ENCODE measurements at regions not wholly inside any gene's neighbourhood (a gene's known extent, or its start where the extent isn't known, plus 50 kb on each side); places are given as distances from the start of the nearest gene placed in this dataset.

DNA sequence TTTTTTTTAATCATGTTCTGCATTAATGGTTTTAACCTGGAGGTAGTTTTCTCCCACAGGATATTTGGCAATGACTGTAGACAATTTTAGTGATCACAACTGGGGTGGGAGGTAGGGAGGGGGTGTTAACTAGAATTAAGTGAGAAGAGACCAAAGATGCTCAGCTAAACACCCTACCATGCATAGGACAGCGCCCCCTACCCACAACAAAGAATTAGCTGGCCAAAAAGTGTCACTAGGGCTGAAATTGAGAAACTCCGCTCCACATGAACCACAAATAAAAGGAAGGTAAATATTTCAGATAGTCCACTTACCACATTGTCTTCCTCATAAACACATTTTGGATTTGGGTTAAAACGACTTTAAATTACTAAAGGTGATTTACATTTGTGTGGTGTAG is 942.6 kb downstream of the SUCLG1 start:
- no peak for ATAC-seq

GRCh38 chr2:83487451-83487850 is 971.6 kb downstream of the SUCLG1 start:
- no peak for ATAC-seq

GRCh38 chr2:83481436-83481835 is 977.6 kb downstream of the SUCLG1 start:
- ATAC-seq: no peak

GRCh38 chr2:83478037-83478436 is 981.0 kb downstream of the SUCLG1 start:
- no peak for ATAC-seq

DNA sequence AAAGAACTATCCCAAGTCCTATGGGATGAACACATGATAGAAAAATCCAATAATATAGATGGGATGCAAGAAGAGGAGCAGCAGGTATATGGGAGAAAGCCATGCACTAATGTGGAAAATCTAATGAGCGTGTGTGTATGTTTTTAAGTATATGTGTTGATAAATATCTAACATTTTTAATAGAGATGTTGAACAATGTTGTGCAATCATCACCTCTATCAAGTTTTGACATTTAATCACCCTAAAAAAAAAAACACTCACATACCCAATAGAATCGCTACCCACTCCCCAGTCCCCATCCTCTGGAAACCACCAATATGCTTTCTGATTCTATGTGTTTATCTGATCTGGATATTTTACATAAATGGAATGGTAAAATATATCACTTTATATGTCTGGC is 983.7 kb downstream of the SUCLG1 start:
- ATAC-seq: no peak

- no peak for ATAC-seq
Measured at GRCh38 chr2:83471655-83472054, 987.4 kb downstream of the SUCLG1 start.

GRCh38 chr2:83470928-83471327 is 988.2 kb downstream of the SUCLG1 start:
- no peak for ATAC-seq

DNA sequence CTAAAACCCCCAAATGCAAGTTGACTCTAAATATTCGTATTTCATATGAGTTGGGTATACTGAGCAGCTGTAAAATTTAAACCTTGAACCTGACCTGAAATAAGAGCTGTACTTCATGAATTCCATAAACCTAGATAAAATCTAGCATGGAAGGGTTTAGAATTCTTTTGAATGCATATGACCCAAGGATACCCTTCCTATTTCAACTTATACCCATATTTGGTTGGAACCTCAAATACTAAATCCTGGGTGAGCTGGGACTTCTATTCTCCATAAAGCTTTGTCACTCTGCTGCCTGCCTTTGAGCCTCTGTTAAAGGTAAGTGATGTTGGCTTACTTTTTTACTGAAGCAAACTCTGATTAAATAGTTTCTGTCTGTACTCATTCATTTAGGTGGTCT is 994.6 kb downstream of the SUCLG1 start:
- ATAC-seq: no peak

- ATAC-seq: no peak
Measured at GRCh38 chr2:83462881-83463280, 996.2 kb downstream of the SUCLG1 start.

DNA sequence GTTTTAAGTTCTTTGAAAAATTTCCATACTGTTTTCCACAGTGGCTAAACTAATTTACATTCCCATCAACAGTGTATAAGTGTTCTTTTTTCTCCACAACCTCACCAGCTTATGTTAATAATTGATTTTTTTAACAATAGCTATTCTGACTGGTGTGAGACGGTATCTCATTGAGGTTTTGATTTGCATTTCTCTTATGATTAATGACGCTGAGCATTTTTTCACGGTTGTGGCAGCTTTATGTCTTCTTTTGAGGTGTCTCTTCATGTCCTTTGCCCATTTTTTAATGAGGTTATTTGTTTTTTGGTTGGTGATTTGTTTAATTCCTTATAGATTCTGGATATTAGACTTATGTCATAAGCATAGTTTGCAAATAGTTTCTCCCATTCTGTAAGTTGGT is 997.9 kb downstream of the SUCLG1 start:
- no peak for ATAC-seq

GRCh38 chr2:83459456-83459855 is 999.6 kb downstream of the SUCLG1 start:
- ATAC-seq: no peak

GRCh38 chr2:83435989-83436388 is 1023.1 kb downstream of the SUCLG1 start:
- no peak for ATAC-seq

- no peak for ATAC-seq
Measured at GRCh38 chr2:83420993-83421392, 1038.1 kb downstream of the SUCLG1 start.

DNA sequence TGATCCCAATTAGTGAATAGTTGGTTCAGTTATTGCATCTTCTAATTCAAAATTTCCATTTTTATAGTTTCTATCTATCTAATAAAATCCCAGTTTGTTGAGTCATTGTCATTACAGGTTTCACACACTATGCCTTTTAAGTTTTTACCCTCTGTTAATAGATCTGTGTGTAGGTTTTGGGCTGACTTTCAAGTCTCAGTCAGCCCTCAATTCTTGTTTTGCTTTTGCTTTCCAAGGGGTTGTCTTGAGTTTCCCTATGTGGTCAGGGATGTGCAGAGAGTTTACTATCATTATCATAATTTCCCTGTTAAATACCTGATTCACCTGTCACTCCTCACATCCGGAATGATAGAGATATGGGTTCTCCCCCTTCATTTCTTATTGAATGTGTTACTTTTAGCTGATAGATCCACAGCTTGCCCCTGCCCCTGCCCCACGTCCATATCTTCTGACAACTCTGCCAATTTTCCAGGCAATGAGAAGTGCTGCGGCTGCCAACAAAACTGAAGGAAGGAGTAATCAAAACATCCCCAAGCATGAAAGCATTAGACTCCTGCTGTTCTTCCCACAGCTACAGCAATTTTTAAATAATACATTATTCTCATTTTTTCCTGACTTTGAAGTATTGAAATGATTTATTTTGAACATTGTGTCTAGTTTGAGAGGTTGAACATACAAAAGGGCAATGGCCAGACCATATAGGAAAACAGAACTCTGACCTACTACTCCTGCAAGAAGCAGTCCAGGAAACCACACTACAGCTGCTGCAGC is 1064.8 kb downstream of the SUCLG1 start:
- ATAC-seq: no peak

DNA sequence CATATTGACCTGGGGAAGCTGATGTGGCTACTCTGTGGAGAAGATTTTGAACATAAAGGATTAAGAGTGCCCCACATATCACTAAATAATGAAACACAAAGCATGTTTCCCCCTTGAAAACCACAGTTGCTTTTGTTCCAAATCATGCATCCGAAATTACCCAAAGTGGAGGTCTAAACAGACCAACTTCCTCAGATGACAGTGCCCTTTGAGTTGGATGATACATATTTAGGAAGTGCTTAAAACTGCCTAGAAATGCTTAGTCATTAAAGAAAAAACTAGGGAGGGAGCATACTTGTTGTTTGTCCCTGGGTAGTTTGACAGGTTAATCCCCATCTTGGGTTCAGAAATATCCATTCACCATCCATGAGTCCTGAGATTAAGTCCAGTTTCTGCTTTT is 1070.3 kb downstream of the SUCLG1 start:
- no peak for ATAC-seq

GRCh38 chr2:83386549-83386948 is 1072.5 kb downstream of the SUCLG1 start:
- no peak for ATAC-seq

GRCh38 chr2:83378921-83379320 is 1080.2 kb downstream of the SUCLG1 start:
- ATAC-seq: no peak

DNA sequence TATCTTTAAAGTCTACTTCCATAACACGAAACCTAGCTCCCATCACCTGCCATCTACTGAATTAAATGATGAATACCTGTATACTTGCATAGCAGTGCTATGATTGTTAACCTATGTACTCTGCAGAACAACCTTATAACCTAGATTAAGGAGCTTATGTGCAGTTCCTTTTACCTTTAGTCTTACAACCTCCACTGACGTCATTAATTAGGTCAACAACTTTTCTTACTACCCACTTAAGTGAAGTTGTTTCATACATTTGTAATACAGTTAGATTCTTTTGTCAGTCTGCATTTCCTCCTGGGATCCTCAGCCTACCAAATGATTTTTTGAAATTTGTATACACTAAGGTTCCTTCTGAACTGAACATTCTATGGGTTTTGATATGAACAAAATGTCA is 1082.3 kb downstream of the SUCLG1 start:
- no peak for ATAC-seq

DNA sequence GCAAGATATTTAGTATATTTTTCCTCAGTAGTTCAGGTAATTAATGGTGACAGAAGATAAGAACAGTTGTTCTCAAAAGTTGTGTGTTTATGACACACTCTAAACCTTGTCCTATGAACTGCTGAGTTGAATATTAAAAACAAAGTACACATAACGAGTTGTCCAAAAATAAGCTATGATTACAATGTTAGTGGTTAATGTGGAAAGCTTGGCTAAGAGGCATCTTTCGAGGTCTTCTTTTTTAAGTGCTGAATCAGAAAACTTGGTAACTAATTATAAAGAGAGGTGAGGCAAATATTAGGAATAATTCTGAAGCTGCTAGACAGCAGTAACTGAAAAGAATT is 1088.7 kb downstream of the SUCLG1 start:
- no peak for ATAC-seq

DNA sequence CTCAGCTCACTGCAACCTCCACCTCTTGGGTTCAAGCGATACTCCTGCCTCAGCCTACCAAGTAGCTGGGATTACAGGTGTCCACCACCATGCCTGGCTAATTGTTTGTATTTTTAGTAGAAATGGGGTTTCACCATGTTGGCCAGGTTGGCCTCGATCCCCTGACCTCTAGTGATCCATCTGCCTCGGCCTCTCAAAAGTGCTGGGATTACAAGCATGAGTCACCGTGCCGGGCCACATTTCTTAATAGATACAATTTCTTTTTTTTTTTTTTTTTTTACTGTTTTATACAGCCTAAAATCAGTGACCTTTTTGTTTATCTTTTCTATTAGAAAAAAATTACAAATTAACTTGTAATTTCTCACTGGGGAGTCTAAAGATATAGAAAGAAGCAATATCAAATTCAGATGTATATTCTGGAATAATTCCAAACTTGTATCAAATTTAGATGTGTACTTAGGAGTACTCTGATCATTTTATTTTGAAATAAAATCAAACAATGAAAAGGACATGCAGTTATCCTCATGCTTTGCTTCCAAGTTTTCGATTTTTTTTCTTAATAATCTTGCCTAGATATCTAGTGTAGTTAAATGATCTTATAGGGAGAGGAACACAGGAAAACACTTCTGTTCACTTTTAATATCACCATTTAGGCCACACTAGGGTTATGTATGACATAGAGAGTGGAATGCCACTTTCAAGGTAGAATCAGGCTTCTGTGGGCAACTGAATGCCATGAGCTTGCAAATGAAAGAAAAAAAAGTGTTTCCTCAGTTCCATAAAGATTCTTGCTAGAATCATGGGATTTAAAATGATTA is 1089.3 kb downstream of the SUCLG1 start:
- no peak for ATAC-seq

GRCh38 chr2:83368916-83369315 is 1090.2 kb downstream of the SUCLG1 start:
- no peak for ATAC-seq

- ATAC-seq: no peak
Measured at GRCh38 chr2:83368461-83368860, 1090.6 kb downstream of the SUCLG1 start.

DNA sequence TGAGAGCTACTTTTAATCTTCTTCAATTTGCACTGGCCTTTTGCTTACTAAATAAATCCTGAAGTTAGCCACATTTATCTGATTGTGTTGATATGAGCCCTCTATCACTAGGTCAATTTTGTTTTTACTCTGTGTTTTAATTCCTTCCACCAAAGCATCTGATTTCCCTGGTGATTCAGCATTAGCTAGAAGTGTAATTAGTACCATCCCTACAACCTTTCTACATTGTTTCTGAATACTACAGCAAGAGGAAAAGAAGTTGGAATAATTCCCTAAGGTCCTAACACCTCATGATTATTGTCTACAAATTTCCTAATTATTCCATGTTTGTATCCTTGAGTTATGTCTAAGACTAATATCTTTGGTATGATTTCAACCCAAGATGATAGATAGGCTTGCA is 1093.6 kb downstream of the SUCLG1 start:
- no peak for ATAC-seq

- no peak for ATAC-seq
Measured at GRCh38 chr2:83364264-83364663, 1094.8 kb downstream of the SUCLG1 start.

All from activated CD4-positive, CD25-positive, alpha-beta regulatory T cell treated with anti-CD3 and anti-CD28 coated beads, Interleukin-2, amount 50 U/mL, for 24 hours (primary cell).